ENCODE measurements at regions not wholly inside any gene's neighbourhood (a gene's known extent, or its start where the extent isn't known, plus 50 kb on each side); places are given as distances from the start of the nearest gene placed in this dataset.

DNA sequence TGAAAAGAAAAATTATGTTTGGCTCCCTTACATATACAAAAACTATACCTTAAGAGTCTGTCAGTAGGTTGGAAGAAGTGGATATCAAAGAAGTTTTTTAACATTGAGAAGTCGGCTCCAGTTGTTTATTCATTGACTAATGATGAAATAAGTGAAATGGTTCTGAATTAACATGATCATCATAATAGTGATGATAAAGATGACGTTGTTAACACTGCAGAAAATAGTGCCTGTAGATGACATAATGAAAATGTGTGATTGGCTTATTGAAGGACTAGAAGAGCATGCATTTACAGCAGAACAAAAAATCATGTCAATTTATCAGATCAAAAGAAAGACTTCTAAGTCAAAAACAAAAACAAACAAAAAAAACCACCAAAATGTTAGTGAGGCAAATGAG is 1125.4 kb upstream of the NXPH2 start:
- H3K79me1 ChIP-seq (ENCODE audit: insufficient read depth, low read depth, low read length, poor library complexity, severe bottlenecking): no peaks in the 10 kb centered on the region
- no peak overlapping the region for H2BK20ac ChIP-seq (ENCODE audit: low read depth, low read length, poor library complexity, severe bottlenecking)
- no peaks in the 10 kb centered on the region for H3K23me2 ChIP-seq (ENCODE audit: insufficient read length, low read depth, low read length, poor library complexity, severe bottlenecking)
- no CpG with 5 or more reads among the region's 2 CpGs for WGBS (ENCODE audit: extremely low coverage, insufficient read length, low lambda C conversion rate)
- no peak overlapping the region for H3K27ac ChIP-seq (ENCODE audit: insufficient read length, low read depth, low read length)
- no peaks in the 10 kb centered on the region for H3K27me3 ChIP-seq (ENCODE audit: insufficient read depth, low read length)
- no peak overlapping the region for H2BK12ac ChIP-seq (ENCODE audit: insufficient read length, low read depth, low read length)
- Mint-ChIP-seq H3K36me3 (ENCODE audit: insufficient read depth in 1 of 3, low read depth in 3 of 3) (no peaks in the 10 kb centered on the region), H3K9me3 (no peaks in the 10 kb centered on the region), H3K27ac (no peak overlapping the region), H3K4me3 (no peak overlapping the region), H3K4me1 (no peaks in the 10 kb centered on the region), H3K27me3 (ENCODE audit: low read depth) (no peaks in the 10 kb centered on the region)
- no peak overlapping the region for H3K56ac ChIP-seq (ENCODE audit: insufficient read length, low read depth, low read length)
- H3K4ac ChIP-seq (ENCODE audit: low read depth, low read length): no peak overlapping the region
- H3K4me2 ChIP-seq (ENCODE audit: insufficient read depth, insufficient read length, low read length): no peak overlapping the region
- no peak overlapping the region for H4K91ac ChIP-seq (ENCODE audit: insufficient read length, low read depth, low read length)
- no peak overlapping the region for H3K14ac ChIP-seq (ENCODE audit: insufficient read depth, low read length)
- H2BK5ac ChIP-seq (ENCODE audit: insufficient read length, low read length): no peak overlapping the region
- H3K18ac ChIP-seq (ENCODE audit: insufficient read length, low read depth, low read length): no peak overlapping the region
- no peak overlapping the region for H2BK15ac ChIP-seq (ENCODE audit: low read depth, low read length)
- H3K9me3 ChIP-seq (ENCODE audit: control insufficient read depth, low read depth, low read length): no peaks in the 10 kb centered on the region
- no peaks in the 10 kb centered on the region for H3K4me1 ChIP-seq (ENCODE audit: insufficient read depth, low read length)
- no peak overlapping the region for H4K8ac ChIP-seq (replicated peaks; ENCODE audit: insufficient read length, low read depth, low read length)
- DNase-seq: no peak
- no peak overlapping the region for H3K23ac ChIP-seq (ENCODE audit: insufficient read length, low read depth, low read length)
- no peaks in the 10 kb centered on the region for H4K20me1 ChIP-seq (ENCODE audit: control insufficient read depth, insufficient read depth, insufficient read length)
- no peak overlapping the region for H3K9ac ChIP-seq (ENCODE audit: extremely low read depth, insufficient read length, low read length)
- no peak overlapping the region for H2AFZ ChIP-seq (ENCODE audit: low read length)
- no peak overlapping the region for H2AK5ac ChIP-seq (ENCODE audit: insufficient read length, low read length)
- H2BK120ac ChIP-seq (ENCODE audit: low read depth, low read length, poor library complexity, severe bottlenecking): no peak overlapping the region
- H3K79me2 ChIP-seq (ENCODE audit: insufficient read depth, low read length): no peaks in the 10 kb centered on the region
- no peak overlapping the region for H3T11ph ChIP-seq (ENCODE audit: low read length)
- TF ChIP-seq, protein P1, sequence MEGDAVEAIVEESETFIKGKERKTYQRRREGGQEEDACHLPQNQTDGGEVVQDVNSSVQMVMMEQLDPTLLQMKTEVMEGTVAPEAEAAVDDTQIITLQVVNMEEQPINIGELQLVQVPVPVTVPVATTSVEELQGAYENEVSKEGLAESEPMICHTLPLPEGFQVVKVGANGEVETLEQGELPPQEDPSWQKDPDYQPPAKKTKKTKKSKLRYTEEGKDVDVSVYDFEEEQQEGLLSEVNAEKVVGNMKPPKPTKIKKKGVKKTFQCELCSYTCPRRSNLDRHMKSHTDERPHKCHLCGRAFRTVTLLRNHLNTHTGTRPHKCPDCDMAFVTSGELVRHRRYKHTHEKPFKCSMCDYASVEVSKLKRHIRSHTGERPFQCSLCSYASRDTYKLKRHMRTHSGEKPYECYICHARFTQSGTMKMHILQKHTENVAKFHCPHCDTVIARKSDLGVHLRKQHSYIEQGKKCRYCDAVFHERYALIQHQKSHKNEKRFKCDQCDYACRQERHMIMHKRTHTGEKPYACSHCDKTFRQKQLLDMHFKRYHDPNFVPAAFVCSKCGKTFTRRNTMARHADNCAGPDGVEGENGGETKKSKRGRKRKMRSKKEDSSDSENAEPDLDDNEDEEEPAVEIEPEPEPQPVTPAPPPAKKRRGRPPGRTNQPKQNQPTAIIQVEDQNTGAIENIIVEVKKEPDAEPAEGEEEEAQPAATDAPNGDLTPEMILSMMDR (conservative IDR thresholded peaks at IDR 0.05): no peak
- H4K5ac ChIP-seq (ENCODE audit: insufficient read length, low read depth, low read length): no peak overlapping the region
